Activated CD4-positive, alpha-beta T cell treated with anti-CD3 and anti-CD28 coated beads, Interleukin-2, Interleukin-6, amounts not matched to agents 100 ng/mL and 50 ng/mL, durations not matched to agents 16 hours and 8 hours (primary cell): ENCODE measurements at regions not wholly inside any gene's neighbourhood (a gene's known extent, or its start where the extent isn't known, plus 50 kb on each side); places are given as distances from the start of the nearest gene placed in this dataset.
"Not testable (repeated sequence)": the region's sequence is repeated elsewhere in the genome, so short reads cannot be mapped to it uniquely, and the experiment has no call there.

Source experiments
- DNase-seq: peaks from one replicate; pipeline ENCODE4 v3.0.0-alpha.2; 2020

DNA sequence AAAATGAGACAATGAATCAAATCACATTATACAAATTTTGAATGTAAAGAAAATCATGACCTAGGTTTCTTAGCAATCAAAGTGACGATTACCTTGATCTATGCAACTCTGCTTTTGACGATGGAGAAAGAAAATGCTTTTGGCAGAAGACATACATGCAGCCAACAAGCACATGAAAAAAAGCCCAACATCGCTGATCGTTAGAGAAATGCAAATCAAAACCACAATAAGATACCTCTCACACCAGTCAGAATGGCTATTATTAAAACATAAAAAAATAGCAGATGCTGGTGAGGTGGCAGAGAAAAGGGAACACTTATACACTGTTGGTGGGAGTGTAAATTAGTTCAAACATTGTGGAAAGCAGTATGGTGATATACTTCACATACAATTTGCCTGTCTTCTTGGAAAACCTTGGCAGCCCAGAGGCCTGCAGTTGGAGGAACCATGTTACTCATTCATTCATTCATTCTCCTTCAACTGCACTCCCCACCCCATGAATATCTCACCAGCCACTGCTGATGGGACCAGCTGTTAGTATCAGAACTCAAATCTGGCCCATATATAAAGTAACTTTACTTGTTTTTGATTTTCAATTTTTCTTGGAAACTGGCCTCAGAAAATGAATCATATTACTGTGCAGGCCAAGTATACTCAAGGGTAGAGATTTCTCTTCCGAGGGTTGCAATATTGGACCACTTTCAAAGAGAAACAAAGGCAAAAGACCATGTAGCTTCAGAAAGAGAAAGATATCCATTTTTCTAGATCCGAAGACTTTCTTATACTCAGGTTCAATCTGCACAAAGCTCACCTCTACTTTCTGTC is 358.6 kb upstream of the ARHGEF26 start:
- DNase-seq = no peak

DNA sequence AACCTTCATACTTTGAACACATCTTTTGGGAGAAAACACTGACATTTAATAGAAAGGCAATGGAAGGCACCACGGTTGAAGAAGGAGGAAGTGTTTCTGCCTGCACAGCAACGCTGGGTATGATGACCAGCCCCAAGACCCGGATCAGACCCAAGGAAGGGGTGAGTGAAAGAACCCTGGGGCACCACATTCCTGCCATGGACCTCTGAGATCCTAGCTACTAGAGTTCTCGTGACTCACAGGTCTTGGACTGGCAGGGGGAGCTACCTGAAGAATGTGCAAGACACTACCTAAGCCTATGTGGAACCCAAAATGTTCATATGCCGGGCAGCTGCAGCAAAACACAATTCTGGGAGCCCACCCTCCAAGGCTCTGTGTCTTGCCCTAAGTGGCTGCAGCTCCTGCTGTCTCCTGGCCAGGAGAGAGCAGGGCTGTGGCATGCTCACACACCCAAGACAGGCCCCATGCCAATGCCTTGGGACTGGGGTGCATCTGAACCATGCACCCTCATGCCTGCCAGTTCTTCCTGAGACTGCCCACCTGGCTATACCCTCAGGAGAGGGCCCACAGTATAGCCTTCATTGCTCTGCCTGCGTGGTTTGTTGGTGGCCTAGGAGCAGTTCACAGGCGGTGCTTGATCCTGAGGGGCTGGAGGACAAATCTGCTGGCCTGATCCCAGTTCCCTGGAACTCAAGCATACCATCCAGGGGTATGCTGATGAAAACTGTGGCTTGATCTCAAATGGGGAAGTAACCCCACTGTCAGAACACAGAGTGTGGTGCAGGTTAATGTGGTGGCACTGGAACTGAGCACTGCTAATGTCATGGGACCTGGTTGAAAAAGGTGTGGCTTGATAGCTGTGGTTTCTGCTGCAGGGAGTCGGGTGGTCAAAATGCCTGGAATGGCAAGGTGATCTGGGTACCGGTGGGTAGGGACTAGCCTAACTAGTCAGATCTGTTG is 353.3 kb upstream of the ARHGEF26 start:
- no peak for DNase-seq

GRCh38 chr3:153768561-153769469 is 352.4 kb upstream of the ARHGEF26 start:
- DNase-seq = peak; percentile 67

- no peak for DNase-seq
Measured at GRCh38 chr3:153783106-153783505, 338.1 kb upstream of the ARHGEF26 start.

GRCh38 chr3:153783741-153784480 is 337.3 kb upstream of the ARHGEF26 start:
- DNase-seq = no peak

GRCh38 chr3:153785901-153786300 is 335.3 kb upstream of the ARHGEF26 start:
- DNase-seq = no peak

- DNase-seq = no peak
Measured at GRCh38 chr3:153789380-153789779, 331.8 kb upstream of the ARHGEF26 start.

DNA sequence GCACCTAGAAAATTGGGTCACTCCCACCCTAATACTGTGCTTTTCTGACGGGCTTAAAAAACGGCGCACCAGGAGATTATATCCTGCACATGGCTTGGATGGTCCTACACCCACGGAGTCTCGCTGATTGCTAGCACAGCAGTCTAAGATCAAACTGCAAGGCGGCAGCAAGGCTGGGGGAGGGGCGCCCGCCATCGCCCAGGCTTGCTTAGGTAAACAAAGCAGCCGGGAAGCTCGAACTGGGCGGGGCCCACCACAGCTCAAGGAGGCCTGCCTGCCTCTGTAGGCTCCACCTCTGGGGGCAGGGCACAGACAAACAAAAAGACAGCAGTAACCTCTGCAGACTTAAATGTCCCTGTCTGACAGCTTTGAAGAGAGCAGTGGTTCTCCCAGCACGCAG is 324.1 kb upstream of the ARHGEF26 start:
- DNase-seq = not testable (repeated sequence)

DNA sequence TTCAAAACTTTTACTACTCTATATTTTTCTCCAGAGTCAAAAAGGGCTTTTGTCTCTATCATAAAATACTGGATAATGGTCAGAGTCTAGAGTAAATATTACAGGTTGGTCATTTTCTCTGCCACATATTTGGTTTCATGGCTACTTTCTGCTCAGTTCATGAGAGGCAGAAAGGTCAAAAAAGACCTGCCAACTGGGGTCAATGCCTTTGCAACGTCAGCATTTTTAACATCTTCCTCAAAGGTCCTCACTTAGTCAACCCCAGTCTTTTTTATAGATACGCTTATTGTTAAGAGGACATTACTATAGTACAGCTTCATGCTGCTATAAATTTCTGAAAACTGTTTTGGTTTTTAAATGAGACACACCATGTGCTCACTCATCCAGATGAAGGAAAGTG is 312.1 kb upstream of the ARHGEF26 start:
- DNase-seq = no peak

DNA sequence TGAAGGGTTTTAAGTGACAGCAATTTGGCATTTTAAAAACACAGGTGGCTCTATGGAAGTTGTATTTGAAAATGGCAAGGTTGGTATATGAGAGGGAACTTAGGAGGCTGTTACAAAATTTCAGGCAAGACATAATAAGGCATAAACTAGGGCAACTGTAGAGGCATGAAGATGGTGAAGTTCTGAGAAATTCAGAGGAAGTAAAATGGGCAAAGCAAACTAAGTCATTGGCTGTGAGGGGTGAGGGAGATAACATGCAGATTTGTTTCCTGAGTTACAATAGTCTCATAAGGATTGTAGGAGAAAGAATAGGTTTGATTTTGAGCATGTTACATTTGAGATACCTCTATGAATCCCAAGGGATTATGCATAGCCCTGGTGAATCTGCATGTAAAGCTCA is 302.9 kb upstream of the ARHGEF26 start:
- DNase-seq = no peak

DNA sequence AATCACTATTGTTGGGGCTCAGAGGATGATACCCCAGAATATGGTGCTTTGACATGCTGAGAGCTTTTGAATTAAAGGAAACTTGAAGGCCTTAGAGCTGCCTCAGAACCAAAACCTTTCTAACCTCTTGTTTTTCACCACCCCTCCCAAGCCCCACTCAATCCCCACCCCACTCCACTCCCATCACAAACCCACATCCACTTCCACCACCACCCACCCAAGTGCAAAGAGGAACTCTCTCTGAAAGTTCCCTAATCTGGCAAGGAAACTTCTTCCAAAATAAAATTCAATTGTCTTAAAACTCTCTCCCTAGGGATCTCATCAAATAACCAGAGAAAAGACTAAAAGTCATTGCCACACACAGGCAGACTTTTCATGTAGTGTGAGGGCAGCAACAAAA is 301.2 kb upstream of the ARHGEF26 start:
- DNase-seq = no peak

GRCh38 chr3:153828346-153828745 is 292.8 kb upstream of the ARHGEF26 start:
- not testable (repeated sequence) for DNase-seq

DNA sequence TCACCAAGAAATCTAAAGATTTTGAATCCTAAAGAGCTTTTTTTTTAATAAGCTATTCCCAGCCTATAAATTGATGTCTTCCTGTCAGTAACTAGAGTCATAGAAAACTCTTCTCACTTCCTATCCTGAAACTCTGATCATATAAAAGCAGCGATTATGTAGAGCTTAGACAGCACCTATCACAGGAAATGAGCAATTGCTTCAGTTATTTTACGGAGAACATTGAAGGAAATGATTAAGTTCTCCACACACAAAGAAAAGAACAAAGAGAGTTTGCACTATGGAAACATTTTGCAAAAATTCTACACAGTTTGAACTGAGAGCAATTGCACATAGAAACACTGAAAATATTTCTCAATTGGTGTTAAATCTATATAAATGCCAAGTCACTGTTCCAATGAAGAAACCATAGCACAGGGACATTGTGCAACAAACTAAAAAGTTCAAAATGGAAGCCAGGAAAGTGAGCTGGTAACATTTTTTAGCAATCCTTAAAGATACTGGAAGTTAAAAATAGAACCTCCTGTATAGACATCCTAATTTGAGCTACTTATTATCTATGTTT is 291.5 kb upstream of the ARHGEF26 start:
- peak; percentile 10 for DNase-seq

GRCh38 chr3:153830552-153830951 is 290.6 kb upstream of the ARHGEF26 start:
- DNase-seq = no peak

DNA sequence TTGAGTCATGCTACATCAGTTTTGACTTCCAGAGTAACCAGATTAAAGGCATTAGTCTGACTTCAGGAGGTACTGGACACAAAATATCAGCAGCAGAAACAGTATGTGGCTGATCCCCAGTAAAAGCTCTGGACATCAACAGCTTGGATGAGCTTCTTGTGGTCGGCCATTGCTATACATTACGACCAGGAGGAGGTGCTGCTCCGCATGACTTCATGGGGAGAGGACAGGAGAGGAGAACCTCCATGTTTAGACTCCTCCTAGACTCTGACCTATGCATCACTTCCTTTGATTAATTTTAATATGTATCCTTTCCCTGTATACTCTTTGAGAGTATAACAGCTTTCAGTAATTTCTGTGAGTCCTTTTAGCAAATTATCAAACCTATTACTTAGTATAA is 285.6 kb upstream of the ARHGEF26 start:
- DNase-seq = no peak

- DNase-seq = no peak
Measured at GRCh38 chr3:153840487-153840886, 280.7 kb upstream of the ARHGEF26 start.

- no peak for DNase-seq
Measured at GRCh38 chr3:153843994-153844393, 277.2 kb upstream of the ARHGEF26 start.

- no peak for DNase-seq
Measured at GRCh38 chr3:153845311-153845710, 275.9 kb upstream of the ARHGEF26 start.

GRCh38 chr3:153848702-153849101 is 272.5 kb upstream of the ARHGEF26 start:
- DNase-seq = no peak

- DNase-seq = no peak
Measured at GRCh38 chr3:153852355-153852754, 268.8 kb upstream of the ARHGEF26 start.

DNA sequence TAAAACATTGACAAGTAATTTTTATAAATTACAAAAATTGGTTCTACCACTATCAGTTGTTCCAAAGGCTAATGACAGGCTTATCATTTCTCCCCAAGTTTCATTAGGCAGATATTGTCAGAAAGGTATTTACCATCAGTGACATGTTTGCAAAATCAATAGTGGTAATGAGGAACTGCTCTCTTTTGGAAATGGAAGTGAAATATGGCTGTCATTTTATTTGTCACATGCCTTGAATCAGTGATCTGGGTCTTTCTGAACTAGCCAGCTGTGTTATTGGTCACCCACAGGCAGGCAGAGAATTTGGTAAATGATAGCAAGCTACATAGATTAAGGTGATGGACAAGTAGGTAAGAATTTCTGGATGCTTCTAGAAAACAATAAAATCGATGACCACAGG is 268.0 kb upstream of the ARHGEF26 start:
- no peak for DNase-seq

GRCh38 chr3:153855772-153856171 is 265.4 kb upstream of the ARHGEF26 start:
- no peak for DNase-seq
